Hepatocyte (in vitro differentiated cells): ENCODE measurements at regions not wholly inside any gene's neighbourhood (a gene's known extent, or its start where the extent isn't known, plus 50 kb on each side); places are given as distances from the start of the nearest gene placed in this dataset.

Experiments used
- CTCF ChIP-seq: fragments of 200-600 bp; sonication (generic); IDR thresholded peaks from 2 replicates; pipeline ENCODE4 v1.5.1; 2016; ENCODE audit warnings: antibody characterized with exemption, mild to moderate bottlenecking; ENCODE audit not compliant: poor library complexity
- EZH2phosphoT487 ChIP-seq: fragments of 200-600 bp; sonication (generic); IDR thresholded peaks from one replicate; pipeline ENCODE4 v1.6.1; 2018; ENCODE audit warnings: antibody characterized with exemption, mild to moderate bottlenecking, low read depth, moderate library complexity; ENCODE audit not compliant: unreplicated experiment, severe bottlenecking

- no peak for TF ChIP-seq CTCF
- TF ChIP-seq EZH2phosphoT487: no peak
Observed at GRCh38 chr12:92544322-92544721, 158.5 kb upstream of the PLEKHG7 start.
